Activated CD8-positive, alpha-beta memory T cell treated with anti-CD3 and anti-CD28 coated beads, Interleukin-2, amount 50 U/mL, for 24 hours (primary cell): ENCODE measurements at regions not wholly inside any gene's neighbourhood (a gene's known extent, or its start where the extent isn't known, plus 50 kb on each side); places are given as distances from the start of the nearest gene placed in this dataset.
"Not testable (repeated sequence)": the region's sequence is repeated elsewhere in the genome, so short reads cannot be mapped to it uniquely, and the experiment has no call there.

ENCODE experiments used
- DNase-seq: peaks from one replicate; pipeline ENCODE4 v3.0.0-alpha.2; 2020; ENCODE audit errors: extremely low read depth

DNA sequence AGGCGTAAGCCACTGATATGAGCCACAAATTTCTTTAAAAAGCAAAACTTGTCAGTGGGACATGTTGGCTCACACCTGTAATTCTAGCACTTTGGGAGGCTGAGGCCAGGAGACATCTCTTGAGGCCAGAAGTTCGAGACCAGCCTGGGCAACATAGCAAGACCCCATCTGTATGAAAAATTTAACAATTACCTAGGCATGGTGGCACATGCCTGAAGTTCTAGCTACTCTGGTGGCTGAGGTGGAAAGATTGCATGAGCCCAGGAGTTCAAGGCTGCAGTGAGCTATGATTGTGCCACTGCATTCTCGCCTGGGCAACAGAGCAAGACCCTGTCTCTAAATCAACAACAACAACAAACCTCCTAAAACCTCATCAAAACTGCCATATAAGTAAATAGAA lies 147.6 kb upstream of the BARHL2 start:
- no peak for DNase-seq

DNA sequence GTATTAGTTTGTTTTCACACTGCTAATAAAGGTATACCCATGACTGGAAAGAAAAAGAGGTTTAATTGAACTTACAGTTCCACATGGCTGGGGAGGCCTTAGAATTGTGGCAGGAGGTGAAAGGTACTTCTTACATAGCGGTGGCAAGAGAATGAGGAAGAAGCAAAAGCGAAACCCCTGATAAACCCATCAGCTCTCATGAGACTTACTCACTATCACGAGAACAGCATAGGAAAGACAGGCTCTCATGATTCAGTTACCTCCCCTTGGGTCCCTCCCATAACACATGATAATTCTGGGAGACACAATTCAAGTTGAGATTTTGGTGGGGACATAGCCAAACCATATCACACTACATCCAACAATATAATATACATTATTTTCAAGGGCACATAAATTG lies 145.7 kb upstream of the BARHL2 start:
- no peak for DNase-seq

DNA sequence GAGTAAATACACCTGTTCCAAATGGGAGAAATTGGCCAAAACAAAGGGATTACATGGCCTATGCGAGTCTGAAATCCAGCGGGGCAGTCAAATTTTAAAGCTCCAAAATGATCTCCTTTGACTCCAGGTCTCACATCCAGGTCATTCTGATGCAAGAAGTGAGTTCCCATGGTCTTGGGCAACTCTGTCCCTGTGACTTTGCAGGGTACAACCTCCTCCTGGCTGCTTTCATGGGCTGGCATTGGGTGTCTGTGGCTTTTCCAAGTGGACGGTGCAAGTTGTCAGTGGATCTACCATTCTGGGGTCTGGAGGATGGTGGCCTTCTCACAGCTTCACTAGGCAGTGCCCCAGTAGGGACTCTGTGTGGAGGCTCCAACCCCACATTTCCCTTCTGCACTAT lies 144.3 kb upstream of the BARHL2 start:
- DNase-seq = not testable (repeated sequence)

DNA sequence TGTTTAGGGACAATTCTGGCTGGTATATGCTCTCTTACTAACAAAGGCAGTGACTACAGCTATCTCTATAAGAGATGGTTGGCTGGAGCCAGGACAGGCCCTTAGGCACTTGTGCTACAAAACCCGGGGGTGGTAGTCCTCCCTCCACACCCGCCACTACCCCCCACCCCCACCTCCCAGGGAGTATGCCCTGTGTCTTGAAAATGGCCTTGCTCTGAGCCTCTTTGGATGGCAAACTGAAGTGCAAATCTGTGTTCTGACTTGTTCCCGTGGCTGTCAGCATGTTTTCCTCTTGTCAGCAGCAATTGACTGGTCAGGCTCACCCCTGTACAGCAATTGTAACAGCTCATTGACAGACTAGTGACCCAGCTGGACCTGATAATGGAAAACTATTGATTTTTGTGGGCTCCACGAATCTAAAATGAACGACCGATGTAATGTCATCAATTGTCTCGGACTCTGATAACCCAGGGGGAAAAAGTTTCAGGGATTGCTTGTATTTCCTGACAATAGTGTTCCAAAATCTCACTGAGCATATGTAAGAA lies 139.4 kb upstream of the BARHL2 start:
- no peak for DNase-seq

DNA sequence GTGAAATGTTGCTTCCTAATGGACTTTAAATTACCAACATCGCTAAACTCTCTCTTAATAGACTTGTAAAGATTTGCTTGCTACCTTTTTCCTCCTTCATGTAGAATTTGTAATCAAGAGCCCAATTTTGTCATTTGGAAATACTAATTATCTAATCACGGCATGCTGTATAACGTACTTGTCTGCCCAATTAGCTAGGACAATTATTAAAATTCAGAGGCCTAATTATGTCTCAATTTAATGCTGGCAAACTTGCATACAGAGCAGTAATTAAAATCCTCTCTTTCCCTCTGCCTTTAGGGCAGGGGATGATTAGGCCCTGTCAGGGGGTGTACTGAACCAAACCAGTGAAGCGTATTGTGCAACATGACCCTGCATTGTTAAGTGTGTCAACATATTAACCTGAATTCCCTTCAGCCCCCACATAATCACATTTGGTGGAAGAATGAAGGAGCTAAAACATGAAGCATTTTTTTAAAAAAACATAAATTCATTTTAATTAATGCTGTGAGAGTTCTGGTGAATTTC lies 137.4 kb upstream of the BARHL2 start:
- no peak for DNase-seq

DNA sequence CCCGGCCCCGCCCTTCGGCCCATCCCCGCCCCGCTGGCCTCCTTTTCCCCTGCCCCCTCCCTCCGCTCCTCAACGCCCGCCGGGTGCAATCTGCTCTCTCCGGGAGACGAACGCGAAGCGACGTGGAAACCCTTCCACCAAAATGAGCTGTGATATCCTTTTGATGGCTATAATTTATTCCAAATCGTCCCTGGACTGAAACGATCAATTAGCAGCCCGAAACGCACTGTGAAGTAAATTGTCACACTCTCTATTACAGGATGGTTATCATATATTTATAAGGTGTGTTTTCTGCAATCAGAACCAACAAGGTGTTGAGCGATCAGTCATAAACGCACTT lies 134.6 kb upstream of the BARHL2 start:
- no peak for DNase-seq

DNA sequence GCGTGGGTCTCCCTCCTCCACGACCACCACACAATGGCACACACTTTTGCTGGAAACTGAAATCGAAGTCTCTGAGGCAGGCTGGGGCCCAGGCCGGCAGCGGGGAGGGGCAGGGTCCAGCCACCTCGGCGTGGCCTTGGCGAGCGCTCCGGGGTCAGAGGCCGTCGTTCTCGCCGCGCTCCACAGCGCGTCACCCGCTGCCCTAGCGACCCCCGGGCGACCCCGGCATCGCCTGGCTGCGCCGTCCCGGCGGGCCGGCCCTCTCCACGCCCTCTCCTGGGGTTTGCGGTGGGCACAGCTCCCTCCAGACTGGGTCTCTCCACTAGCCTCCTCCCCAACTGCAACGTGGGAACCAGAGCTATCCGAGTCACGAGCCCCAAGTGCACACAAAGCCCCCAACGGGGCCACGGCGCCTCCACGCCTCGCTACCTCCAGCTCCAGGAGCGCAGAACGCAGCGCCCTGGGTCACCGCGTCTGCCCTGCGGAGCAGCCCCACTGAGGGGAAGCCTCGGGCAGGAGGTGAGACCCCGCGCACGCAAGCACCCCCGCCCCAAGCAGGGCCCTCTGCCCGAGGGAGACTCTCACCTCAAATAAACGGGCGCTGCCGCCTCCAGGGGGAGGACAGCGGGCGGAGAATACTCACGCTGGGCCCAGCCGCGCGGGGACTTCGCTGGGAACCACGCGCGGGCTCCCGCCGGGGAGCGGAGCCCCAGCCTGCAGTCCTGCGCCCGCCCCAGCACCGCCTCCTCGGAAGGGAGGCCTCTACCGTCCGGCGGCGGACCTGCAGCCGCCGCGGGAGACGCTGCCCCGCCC lies 134.0 kb upstream of the BARHL2 start:
- peak; percentile 27 for DNase-seq

DNA sequence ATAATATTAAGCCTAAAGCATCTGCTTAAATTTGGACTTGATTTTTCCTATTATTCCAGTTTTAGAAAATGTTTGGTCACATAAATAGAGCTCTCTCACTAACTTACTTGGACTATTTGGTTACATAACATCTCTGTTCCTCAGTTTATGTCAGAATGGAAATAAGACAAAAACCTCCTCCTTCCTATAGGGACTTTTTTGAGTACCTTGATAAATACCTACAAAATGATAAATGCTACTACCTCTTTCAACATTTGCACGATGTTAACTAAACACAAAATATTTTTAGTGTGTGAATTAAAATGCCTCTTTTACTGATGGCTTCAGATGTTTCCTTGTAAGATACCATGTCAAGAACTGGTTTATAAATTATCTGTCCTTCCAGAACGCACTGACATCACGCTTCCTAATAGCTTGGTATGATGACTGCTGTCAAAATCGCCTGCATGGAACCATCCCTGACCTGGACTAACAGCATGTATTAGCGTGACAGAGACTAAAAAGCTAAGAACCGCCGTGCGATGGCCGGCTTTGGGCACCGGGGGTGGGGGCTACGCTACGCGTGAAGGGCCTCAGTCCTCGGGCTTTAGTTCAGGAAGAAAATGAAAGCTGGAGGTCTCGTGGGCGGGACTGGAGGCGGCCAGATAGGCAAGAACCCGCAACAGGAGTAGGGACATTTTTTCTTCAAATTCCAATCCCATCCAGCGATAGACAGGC lies 133.2 kb upstream of the BARHL2 start:
- no peak for DNase-seq

DNA sequence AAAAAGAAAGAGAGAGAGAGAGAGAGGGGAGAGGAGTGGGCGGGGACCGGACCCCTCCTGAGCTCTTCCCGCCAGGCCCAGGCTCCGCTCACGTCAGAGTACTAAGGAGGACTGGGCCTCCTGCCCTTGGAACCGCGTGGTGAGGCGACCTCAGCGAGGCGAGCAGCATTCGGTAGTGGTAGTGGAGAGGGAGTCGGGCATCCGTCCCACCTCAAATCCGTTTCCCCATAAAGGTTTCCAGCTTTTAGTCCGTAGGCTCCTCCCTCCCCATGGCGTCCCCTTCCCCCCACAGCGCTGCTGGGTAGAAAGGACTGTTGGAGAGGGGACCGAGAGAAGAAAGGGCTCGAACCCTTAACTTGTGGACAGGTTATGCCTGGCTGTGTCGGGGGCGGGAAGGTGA lies 124.4 kb upstream of the BARHL2 start:
- DNase-seq = no peak

DNA sequence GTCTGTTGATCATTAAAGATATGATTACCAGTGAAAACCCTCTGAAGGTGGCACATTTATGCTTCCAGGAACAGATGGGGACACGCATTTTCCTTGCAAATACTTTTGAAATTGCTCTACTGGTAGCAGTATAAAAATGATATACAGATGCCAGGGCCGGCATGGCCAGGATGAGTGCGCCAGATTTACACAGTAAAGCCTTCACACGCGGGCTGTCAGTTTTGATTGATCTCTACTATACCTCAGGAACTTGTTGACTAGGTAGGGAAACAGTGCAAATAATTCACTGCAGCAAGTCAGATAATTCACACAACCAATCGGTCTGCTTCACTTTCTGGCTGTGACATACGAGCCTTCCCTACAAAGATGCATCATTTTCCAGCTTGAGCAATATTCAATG lies 123.2 kb upstream of the BARHL2 start:
- no peak for DNase-seq

DNA sequence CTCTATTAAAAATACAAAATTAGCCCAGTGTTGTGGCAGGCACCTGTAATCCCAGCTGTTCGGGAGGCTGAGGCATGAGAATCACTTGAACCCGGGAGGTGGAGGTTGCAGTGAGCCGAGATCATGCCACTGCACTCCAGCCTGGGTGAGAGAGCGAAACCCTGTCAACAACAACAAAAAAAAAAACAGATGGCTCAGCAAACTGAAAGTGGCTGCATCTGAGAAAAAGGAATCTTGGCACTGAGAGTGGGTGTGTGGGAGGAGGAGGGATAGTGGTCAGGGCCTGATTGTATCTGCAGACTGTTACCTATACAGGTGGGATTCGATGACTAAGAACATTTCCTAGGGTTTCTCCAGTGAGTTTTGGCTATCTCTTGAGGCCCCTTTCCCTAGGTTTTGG lies 122.2 kb upstream of the BARHL2 start:
- DNase-seq = no peak

DNA sequence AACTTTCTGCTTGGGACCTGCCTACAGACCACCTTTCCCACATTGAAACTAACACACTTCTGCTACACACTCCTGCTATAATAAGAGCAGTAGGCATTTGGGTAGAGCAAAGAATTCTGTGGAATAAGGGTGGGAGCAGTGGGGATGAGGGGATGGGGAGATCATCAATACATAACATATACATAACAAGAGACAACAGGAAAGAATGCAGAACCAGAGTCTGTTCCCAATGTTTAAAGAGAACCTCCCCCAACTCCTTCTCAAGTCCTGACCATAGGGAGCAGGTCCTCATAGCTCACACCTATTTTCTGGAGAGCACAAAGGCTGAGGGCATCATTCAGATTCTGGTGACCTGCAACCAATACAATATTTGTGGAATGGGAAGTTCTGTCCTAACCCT lies 121.6 kb upstream of the BARHL2 start:
- no peak for DNase-seq

DNA sequence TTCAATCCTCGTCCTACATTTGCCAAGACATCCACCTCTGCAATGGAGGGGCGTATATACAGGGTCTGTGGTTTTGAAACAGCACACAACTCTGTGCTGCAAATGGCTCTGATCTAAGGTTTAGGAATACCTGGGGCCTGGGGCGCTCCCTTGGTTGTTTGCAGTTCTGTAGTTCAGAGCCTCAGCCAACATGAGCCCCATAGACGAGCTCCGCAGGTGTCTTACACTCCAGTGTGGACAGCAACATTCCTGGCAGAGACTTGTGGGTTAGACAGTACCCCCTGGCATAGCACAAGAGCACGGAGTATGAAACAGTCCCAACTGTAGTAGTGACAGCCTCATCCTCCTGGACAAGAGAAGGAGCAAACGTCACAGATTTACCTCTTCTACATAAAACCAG lies 120.3 kb upstream of the BARHL2 start:
- no peak for DNase-seq

DNA sequence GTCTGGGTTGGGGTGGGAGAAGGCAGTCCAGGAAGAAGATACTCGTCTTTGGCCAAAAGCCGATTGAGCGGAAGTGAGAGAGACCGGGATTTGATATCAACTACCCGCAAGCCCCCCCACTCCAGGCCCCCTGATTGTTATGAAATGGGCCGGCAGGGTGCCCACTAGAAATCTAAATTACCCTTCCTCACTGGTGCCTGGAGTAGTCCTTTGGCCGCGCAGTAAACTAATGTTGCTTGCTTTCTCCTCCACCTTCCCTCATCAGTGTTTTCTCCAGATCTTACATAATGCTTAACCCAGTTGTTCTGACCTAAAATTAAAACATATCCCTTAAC lies 119.2 kb upstream of the BARHL2 start:
- no peak for DNase-seq

DNA sequence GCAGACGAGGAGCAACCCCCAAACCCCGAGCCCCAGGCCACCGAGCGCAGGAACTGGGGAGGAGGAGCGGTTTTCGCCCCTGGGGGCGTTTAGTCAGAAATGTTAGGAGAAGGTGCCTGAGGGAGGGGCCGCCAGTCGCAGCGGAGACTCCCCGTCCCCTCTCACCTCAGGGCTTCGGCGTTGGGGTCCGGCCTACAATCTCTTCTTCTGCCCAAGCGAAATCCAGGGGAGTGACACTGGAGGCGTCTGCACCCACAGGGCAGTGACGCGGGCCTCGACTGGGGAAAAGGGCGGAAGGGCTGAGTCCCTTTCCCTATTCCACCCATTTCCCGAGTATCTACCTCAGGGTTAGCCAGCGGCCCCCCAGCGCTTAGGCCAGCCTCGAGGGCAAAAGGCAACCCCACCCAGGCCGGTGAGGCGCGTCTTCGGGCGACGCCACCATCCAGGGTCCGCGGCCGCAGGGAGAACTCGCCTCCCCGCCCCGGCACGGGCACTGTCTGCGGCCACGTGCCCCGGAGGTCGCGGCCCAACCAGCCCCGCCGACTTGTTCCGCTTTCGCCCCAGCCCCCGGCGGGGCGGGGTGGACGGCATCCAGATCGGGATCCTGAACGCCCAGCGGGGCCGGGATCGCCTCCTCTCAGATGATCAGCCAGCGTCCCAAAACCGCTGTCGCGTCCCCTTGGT lies 118.7 kb upstream of the BARHL2 start:
- no peak for DNase-seq

DNA sequence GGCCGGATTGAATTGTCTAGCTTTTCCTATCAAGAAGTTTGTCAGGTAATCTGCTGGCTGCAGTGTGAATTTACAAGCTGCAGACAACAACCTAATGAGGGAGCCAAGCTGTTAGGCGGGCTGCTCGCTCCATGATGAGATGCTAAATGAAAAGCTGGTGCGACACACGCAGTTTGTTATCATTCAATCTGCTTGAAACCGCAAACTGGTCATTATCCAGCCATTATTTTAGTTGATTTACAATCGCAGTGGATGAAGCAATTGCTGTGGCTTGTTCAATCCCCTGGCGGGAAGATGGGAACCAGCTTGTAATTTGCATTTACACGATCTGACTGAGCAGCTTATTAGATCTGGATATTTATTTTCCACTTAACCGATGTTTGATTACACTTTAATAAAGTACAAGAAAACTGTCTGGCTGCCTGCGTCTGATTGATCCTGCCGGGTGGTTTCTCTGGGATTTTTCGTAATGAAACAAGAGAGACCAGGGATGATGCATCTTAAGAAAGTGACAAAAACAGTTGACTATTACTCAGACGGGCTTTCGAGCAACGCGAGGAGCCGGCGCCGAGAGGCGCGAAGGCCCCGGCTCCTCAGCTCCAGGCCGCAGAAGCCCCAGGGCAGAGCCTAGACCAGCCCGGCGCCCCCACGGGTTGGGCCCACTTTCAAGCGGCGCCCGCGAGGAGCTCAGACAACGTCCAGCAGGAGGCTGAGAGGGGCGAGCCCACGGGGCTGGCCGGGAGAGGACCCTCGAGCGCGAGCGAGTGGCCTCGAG lies 118.0 kb upstream of the BARHL2 start:
- no peak for DNase-seq

DNA sequence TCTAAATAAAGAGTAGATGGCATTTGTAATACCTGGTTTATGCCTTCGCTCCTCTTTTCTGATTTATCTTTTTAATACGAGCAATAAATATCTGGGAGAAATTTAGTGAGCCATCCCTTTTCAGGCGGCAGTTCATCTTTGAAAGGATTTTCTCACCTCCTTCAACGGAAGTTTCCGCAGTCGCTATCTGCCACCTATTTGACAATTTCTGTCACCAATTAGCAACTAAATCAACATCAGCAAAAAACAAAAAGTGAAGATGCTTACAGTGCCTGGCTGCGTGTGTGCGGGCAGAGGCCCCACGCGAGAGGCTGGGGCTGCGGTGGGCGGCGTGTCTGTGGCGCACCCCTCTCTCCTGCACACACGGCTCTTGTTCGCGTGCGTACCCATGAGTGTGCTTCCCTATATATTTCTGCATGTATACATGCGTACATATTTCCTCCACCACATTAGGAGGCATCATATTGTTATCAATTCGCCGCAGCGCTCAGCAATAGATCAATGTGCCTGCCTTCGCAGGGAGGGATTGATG lies 117.3 kb upstream of the BARHL2 start:
- DNase-seq = no peak

DNA sequence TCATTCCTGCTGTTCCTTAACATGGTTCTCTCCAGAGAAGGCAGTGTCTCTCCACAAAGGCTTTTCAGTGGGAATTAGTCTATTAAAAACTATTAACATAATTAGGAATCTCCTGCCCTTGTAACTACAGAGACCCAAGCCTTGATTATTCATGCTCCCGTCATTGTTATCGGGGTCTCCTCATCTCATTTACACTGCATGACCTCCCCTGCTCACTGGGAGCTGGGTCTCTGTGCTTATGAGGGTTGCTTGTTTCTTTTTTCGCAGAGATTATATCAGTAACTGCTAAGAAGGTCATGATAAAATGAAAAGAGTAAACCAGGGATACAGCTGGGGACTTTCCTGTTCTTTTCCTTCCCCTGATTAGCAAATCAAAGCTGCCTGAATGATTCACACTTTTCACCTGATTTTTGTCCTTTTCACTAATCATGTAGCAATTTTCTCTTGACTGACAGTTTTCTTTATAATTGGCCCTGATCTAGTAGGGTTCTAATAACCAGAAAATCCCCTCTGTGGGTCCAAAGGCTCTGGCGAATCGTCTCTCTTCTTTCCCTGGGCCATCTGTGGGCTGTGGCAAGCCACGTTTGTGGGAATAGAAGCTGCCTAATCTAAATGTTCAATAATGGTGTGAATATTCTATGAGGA lies 116.5 kb upstream of the BARHL2 start:
- no peak for DNase-seq

DNA sequence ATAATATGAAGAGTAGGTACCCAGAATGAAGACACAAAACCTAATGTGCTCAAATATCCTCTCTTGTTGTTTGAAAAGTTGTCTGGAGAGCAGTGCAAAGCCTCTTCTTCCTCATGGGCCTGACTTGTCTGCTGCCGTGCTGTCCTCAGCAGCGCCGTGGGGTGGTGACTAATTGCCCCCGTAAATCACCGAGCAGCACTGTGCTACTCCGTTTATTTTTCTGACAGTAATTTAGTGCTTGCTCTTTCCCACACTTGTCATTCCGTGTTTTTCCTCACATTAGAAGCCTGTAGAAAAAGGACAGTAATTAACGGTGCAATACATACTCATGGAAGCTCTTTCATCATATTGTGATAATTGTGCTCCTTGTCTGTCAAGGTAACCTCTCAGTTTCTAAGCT lies 114.8 kb upstream of the BARHL2 start:
- DNase-seq = no peak

DNA sequence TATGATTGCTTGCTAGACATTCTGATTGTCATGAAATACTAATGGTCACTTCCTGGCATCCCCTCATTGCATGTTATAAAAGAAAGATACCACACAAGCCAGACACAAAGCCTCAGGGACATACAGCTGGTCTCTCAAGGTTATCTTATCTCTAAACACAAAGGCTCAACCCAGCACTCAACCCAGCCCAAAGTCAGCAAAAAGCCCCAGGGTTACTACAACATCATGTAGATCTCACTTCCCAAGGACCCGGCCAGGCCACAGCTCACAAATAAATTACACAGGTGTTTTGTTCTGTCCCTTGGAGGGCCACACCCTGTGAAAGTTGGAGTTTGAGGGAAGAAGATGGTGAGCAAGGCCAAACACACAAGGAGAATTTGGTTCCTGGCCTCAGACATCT lies 109.7 kb upstream of the BARHL2 start:
- DNase-seq = no peak

DNA sequence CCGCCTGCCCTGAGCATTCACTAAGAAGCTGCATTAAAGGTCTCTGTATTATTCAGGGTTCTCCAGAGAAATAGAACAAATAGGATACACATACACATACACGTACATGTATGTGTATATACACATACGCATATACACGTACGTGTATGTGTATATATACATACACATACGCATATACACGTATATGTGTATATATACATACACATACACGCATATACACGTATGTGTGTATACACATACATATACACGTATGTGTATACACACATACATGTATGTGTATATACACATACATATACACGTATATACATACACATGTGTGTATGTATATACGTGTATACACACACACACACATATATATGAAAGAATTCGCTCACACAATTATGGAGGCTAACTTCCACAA lies 108.9 kb upstream of the BARHL2 start:
- DNase-seq = no peak
